AG09309 (cell line): ENCODE measurements at regions not wholly inside any gene's neighbourhood (a gene's known extent, or its start where the extent isn't known, plus 50 kb on each side); places are given as distances from the start of the nearest gene placed in this dataset.

Source experiments
- DNase-seq: peaks from one replicate; pipeline ENCODE4 v3.0.0-alpha.2; 2010; ENCODE audit warnings: low read depth
- H3K4me3 ChIP-seq: 2 replicates; pipeline ENCODE4 v1.5.1; 2011; ENCODE audit warnings: mild to moderate bottlenecking, low read depth, low read length, moderate library complexity; ENCODE audit not compliant: control insufficient read depth
- TF ChIP-seq, protein P1 (sequence below): IDR thresholded peaks from 2 replicates; pipeline ENCODE4 v1.5.1; 2011; ENCODE audit warnings: mild to moderate bottlenecking, low read depth, low read length, inconsistent platforms; ENCODE audit not compliant: insufficient read depth, control insufficient read depth; ENCODE audit errors: missing control alignments

DNA sequence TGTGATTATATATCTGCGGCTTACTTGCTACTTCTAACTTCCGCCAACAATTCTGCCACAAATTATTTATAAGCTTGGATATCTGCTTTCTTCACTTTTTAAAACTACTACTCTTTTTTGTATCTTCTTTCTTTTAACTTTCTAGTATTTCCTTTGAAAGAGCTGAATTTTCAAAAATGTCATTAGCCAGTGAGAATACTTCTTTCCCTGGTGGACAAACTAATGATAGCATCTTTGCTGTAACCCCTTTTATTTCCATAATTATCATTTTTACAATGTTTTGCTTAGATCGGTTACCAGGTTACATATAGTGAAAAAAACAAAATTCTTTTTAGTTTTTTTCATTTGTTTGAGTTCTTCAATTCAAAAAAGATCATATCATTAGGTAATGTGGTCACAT is 355.9 kb upstream of the ADGRL4 start:
- no peak for DNase-seq
- no peak overlapping the region for H3K4me3 ChIP-seq
- TF ChIP-seq, protein P1, sequence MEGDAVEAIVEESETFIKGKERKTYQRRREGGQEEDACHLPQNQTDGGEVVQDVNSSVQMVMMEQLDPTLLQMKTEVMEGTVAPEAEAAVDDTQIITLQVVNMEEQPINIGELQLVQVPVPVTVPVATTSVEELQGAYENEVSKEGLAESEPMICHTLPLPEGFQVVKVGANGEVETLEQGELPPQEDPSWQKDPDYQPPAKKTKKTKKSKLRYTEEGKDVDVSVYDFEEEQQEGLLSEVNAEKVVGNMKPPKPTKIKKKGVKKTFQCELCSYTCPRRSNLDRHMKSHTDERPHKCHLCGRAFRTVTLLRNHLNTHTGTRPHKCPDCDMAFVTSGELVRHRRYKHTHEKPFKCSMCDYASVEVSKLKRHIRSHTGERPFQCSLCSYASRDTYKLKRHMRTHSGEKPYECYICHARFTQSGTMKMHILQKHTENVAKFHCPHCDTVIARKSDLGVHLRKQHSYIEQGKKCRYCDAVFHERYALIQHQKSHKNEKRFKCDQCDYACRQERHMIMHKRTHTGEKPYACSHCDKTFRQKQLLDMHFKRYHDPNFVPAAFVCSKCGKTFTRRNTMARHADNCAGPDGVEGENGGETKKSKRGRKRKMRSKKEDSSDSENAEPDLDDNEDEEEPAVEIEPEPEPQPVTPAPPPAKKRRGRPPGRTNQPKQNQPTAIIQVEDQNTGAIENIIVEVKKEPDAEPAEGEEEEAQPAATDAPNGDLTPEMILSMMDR, result no peak

DNA sequence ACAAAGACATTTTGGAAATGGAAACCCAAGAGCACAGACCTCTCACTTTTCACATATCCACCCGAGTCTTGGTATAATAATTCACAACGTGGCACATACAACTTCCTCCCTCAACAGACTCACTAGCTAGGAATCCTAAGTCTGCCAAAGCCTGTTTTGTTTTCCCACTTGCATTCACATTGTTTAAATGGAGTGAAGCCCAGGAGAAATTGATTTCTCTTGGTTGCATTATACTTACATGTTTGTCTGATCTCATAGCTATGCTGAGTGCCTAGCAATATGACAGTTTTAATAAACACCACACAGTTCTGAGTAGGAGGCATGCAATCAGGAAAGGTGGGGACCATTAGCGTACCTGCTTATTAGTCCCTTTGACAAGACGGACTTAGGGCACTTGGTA is 348.6 kb upstream of the ADGRL4 start:
- no peak overlapping the region for H3K4me3 ChIP-seq
- TF ChIP-seq, protein P1, result no peak
- peak; percentile 35 for DNase-seq

DNA sequence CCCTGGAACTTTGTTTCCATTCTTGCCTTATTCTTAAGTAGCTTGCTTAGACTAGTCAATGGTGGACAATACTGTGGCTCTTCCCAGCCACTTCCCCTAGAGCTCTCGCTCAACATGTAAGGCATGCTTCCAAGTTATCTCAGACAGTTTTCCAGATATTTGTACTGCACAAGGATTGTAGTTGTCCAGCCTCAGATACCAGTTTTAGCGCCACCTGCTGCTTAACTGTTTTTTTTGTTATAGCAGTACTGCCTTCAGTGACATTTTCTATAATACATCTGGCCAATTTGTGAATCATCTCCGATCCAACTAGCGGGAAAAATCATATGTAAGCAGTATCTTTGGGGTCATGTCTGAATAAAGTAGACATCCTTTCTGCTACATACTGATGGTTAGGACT is 346.7 kb upstream of the ADGRL4 start:
- H3K4me3 ChIP-seq, result no peak overlapping the region
- TF ChIP-seq, protein P1, result peak; percentile 59
- DNase-seq, result peak; percentile 62

DNA sequence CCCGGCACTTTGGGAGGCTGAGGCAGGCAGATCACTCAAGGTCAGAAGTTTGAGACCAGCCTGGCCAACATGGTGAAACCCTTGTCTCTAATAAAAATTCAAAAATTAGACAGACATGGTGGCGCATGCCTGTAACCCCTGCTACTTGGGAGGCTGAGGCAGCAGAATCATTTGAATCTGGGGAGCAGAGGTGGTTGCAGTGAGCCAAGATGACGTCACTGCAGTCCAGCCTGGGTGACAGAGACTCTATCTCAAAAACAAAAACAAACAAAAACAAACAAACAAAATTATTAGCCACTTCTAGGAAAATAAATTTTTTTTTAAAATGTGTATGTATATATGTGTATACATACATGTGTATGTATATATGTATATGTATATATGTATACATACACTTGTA is 320.3 kb upstream of the ADGRL4 start:
- H3K4me3 ChIP-seq, result no peak overlapping the region
- no peak for DNase-seq
- TF ChIP-seq, protein P1, result no peak

DNA sequence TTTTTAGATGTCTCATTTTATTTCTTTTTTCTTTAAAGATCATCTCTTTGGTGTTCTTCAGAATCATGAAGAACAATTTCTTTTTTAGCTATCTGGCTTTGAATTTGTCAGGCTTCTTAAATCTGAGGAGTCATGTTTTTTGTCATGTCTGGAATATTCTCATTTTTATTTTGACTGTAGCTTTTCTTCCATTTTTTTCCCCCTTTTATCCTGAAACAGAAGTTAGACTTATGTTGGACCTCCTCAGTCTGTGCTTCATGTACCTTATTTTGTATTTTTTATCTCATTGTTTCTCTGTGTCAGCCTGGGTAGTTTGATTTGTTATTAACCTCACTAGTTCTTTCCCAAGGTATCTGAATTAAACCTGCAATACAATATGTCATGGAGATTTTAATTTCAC is 319.2 kb upstream of the ADGRL4 start:
- TF ChIP-seq, protein P1, result no peak

DNA sequence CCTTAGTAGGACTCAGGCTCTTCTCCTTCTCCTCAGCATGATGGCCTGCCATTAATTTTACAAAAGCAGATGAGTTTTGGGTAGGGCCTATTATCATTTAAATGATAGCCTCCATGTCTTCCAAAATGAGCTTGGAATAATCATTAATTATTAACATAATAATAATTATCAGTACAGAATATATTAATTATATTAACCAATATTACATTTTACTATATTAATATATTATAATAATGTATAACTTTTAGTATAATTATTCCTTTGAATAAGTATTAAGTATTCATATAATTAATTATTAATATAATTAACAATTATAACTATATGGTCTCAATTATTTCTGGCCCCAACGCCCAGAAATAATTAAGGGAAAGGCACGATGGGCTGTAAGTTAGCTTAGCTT is 318.6 kb upstream of the ADGRL4 start:
- TF ChIP-seq, protein P1, result no peak
- H3K4me3 ChIP-seq, result no peak overlapping the region
- DNase-seq, result no peak

More for the DNA sequence above, 319.2 kb upstream of the ADGRL4 start:
- DNase-seq, result no peak
- H3K4me3 ChIP-seq, result no peak overlapping the region
